ENCODE measurements at regions not wholly inside any gene's neighbourhood (a gene's known extent, or its start where the extent isn't known, plus 50 kb on each side); places are given as distances from the start of the nearest gene placed in this dataset.

DNA sequence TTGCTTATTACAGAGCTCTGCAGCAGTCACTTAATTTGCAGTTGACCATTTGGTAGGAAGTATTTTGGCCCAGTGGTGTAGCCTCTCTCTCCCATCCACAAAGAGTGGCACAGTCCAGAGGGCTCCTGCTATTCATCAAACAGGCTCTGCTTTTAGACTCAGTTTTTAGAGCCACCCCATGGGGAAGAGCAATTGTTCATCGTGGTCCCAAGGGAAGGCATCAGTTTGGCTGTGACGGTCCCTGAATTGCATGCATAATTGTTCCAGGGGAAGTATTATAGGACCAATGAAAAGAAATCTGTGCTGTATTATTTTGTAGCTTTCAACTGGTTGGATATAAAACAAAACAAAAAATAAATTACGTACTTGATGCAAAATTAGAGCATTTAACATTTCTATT is 799.0 kb downstream of the DACH1 start:
- DNase-seq, result no peak

DNA sequence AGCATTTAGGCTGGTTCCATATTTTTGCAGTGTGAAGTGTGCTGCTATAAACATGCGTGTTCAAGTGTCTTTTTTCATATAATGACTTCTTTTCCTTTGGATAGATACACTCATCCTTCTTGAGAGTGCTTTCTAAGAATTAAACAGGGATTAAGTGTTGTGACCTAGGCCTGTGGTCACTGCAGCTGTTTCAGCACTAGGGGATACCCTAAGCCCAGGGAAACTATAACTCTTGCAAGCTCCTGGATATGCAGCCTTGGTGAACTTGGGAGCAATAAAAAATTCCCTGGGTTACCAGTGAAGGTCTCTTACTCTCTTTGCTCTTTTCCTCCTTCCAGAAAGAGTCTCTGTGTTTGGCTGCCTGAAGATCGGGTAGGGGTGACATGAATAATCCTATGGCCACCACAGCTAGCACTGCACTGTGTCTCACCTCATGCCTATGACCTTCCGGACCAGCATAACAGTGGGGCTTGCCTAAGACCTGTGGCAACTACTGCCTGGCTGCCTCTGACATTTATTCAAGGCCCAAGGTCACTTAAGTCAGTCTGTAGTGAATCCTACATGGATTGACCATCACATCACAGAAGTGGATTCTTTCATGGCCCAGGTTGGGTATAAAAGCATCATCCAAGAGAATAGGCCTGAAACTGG is 799.7 kb downstream of the DACH1 start:
- DNase-seq, result no peak

DNA sequence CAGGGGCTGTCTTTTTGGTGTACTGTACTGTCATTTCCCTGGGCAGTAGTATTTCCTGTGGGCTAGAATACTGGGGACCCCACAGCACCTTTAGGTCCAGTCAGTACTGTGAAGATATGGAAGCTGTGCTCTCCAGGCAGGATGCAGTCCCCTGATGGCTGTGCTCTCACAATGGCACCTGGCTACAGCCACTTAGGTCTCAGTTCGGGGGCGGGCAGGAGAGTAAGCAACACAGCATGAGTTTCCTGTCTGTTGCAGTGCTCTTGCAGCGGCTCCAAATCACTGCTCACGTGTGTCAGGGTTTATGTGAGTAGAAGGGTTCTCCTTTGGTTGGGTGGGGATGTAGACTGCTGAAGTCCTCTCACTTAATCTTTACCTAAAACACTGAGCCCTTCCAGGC is 810.4 kb downstream of the DACH1 start:
- DNase-seq, result no peak

- DNase-seq, result no peak
Observed at GRCh38 chr13:71055644-71056043, 811.4 kb downstream of the DACH1 start.

DNA sequence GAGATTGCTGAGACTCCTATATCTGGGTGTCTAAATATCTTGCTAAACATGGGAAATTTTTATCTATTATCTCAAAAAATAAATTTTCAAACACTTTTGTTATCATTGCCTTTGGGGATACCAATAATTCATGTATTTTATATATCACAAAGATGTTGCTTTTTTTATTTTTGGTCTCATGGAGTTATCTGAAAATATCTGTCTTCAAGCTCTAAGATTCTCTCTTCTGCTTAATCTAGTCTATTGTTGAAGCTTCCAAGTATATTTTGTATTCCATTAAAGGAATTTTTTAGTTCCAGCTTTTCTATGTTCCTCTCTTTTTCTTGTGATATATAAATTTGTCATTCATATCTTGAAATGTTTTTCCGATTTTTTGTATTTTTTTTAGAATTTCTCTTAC is 812.0 kb downstream of the DACH1 start:
- DNase-seq, result no peak

- no peak for DNase-seq
Observed at GRCh38 chr13:71054358-71054757, 812.6 kb downstream of the DACH1 start.

DNA sequence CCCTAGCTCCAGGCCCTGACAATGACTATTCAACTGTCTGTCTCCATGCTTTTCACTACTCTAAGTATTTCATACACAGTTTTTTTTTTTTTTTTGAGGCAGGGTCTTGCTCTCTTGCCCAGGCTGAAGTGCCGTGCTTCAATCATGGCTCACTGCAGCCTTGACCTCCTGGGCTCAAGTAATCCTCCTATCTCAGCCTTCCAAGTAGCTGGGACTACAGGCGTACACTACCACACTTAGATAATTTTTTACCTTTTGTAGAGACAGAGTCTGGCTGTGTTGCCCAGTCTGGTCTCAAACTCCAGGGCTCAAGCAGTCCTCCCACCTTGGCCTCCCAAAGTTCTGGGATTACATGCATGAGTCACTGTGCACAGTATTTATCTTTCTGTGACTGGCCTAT is 815.4 kb downstream of the DACH1 start:
- no peak for DNase-seq

GRCh38 chr13:71046360-71047079 is 820.5 kb downstream of the DACH1 start:
- DNase-seq, result no peak

DNA sequence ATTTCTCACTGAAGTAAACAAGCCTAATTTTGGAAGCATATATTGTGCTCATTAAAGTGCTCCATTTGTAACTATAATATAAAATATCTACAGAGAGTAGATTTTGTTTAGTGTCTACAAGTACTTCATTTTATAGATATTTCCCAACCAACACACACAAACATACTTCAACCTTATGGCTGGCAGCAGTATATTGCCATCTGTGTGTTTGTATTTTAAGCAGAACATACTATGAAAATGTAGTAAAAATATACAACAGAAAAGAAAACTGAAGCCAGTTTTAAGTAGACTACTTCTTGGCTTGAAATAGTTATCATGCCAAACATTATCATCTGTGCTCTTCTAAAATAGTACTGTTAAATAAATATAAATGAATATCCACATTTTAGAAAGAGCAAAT is 821.9 kb downstream of the DACH1 start:
- DNase-seq, result no peak

GRCh38 chr13:71039440-71039839 is 827.6 kb downstream of the DACH1 start:
- no peak for DNase-seq

DNA sequence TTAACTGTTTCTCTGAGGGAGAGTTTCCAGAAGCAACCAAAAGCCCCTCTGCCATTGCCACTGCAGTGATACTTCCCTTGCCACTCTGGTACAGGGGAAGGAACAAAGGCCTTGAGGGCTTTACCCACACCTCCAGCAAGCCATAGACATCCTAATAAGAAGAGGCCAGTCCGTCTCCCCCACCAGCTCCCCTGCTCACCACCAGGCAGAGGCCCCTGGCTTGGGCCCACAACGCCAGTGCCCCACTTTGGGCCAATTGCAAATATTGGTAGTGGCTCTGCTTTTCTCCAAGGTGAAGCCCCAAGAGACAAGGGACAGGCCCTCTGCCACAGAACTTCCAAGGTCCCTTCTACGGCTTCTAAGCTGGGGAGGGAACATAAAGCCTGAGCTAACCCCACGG is 833.0 kb downstream of the DACH1 start:
- no peak for DNase-seq

DNA sequence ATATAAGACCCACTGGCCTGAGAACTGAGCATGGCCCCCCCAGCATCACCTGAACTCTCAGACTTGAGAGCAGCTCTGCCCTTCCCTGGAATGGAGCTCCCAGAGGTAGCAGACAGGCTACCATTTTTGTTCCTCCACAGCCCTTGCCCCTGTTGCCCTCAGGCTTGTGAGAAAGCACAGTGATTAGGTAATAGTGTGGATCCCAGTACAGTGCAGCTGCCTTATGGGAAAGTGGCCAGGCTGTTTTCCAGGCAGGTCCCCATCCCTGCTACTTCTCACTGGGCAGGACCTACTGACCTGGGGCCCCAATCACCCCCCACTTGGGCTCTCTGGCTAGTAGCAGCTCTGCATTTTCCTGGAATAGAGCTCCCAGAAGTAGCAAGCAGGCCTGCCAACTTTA is 834.0 kb downstream of the DACH1 start:
- DNase-seq, result no peak

GRCh38 chr13:71030784-71031183 is 836.2 kb downstream of the DACH1 start:
- DNase-seq, result no peak

DNA sequence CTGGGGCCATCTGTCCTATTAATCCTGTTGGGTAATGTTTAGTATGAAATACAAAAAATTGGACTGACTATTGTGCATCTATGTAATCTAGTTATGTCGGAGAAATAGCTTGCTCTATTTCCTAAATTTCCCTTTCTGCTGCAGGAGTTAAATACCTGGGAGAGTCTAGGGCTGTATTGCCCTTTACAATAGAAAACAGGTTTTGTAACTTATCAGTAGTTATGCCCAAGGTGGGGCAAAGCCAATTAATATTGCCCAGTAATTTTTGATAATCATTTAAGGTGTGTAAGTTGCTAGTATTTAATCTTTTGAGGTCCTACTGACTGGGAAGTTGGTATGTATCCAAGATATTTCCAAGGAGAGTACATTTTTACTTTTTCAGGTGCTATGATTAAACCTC is 838.1 kb downstream of the DACH1 start:
- no peak for DNase-seq

GRCh38 chr13:71021825-71022422 is 845.1 kb downstream of the DACH1 start:
- DNase-seq, result no peak

GRCh38 chr13:71018995-71019394 is 848.0 kb downstream of the DACH1 start:
- DNase-seq, result no peak

GRCh38 chr13:71018544-71018943 is 848.5 kb downstream of the DACH1 start:
- no peak for DNase-seq

DNA sequence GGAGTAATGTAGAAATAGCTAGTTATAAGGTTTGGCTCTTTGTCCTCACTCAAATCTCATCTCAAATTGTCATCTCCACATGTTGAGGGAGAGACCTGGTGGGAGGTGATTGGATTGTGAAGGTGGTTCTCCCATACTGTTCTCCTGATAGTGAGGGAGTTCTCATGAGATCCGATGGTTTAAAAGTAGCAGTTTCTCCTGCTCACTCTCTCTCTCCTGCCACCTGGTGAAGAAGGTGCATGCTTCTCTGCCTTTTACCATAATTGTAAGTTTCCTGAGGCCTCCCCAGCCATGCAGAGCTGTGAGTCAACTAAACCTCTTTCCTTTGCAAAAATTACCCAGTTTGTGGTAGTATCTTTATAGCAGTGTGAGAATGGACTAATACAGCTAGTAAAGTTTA is 849.4 kb downstream of the DACH1 start:
- no peak for DNase-seq

DNA sequence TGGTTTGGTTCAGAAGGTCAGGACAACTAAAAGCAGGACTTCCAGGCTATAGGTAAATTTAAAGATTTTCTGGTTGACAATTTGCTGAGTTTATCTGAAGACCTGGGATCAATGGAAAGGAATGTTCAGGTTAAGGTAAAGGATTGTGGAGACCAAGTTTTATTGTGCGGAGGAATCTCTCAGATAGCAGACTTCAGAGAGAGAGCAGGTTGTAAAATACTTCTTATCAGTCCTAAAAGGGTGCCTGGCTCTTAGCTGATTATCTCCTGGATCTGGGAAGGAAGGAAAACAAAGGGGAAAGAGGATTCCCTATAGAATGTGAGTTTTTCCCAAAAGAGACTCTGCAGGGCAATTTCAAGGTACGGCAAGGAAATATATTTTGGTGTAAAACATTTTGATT is 851.5 kb downstream of the DACH1 start:
- no peak for DNase-seq

DNA sequence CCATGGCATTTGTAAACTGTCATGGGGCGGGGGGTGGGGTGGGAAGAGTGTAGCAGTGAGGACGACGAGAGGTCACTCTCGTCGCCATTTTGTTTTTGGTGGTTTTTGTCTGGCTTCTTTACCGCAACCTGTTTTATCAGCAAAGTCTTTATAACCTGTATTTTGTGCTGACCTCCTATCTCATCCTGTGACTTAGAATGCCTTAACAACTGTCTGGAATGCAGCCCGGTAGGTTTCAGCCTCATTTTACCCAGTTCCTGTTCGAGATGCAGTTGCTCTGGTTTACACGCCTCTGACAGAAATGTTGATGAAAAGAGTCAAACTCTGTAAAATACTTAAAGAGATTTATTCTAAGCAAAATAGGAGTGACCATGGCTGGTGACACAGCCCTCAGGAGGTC is 852.0 kb downstream of the DACH1 start:
- DNase-seq, result no peak

- no peak for DNase-seq
Observed at GRCh38 chr13:71005919-71006318, 861.1 kb downstream of the DACH1 start.

DNA sequence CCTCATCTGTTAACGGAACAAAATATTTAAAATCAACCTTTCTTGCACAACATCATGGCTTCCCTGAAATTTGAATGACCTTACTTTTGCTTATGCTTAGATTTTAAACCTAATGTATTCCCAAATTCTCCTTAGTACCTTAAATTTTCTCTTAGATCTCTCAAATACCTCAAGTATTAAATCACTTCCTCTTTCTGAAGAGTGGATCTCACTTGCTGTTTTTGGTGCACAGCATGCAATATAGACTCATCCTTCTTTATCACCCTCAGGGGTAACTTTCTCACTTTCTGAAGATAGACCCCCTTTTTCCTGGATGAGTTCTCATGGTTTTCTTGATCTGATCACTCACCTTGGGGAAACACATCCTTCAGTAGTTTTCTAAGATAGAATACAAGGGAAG is 871.7 kb downstream of the DACH1 start:
- DNase-seq, result no peak

DNA sequence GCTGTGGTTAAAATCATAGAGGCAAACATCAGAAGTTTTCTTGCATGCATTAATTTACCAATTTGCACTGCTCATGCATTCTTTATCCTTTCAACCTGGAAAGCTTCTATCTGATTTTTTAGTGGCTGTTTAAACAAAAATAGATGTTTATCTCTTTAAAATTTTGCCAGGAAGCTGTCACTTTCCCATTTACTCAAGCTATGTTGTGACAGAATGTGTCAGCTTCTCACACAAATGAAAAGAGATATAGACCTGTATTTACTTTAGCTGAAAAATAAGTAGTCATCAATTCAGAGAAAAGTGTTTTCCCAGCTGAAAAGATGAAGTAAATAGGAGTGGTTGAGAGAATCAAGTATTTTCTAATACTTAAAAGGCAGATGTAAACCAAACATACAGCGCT is 872.8 kb downstream of the DACH1 start:
- no peak for DNase-seq

DNA sequence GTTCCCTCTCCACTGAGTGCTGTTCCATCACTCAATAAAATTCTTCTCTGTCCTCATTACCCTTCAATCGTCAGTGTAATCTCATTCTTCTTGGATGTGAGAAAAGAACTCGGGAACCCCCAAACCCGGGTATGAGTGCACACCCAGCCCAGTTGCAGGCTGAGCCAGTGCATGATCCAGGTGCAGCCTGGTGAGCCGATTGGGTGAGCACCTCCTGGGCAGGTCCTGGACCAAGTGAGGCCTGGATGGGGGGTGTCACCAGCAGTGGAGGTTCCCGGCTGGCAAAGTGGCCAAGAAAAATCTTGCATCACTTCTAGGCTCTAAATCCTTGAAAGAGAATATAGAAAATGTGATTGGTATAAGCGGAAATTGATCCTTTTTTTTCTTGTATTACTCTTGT is 878.8 kb upstream of the KLHL1 start:
- DNase-seq, result no peak

DNA sequence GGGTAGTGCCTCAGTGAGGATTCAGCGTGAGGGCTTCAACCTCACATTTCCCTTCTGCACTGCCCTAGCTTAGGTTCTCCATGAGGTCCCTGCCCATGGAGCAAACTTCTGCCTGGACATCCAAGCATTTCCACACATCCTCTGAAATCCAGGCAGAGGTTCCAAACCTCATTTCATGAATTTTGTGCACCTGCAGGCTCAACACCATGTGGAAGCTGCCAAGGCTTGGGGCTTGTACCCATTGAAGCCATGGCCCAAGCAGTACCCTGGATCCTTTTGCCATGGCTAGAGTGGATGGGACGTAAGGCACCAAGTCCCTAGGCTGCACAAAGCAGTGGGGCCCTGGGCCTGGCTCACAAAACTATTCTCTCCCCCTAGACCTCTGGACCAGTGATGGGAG is 877.1 kb upstream of the KLHL1 start:
- DNase-seq, result no peak

Measured in NCI-H1930 (cell line).